Umbilical cord (tissue), 1 donor: ENCODE measurements at regions not wholly inside any gene's neighbourhood (a gene's known extent, or its start where the extent isn't known, plus 50 kb on each side); places are given as distances from the start of the nearest gene placed in this dataset.

Experiments
- DNase-seq: peaks from one replicate; pipeline ENCODE4 v3.0.0-alpha.2; 2015; ENCODE audit warnings: low spot score

- DNase-seq: peak; percentile 81
These were observed 79.4 kb upstream of the ARHGAP20 start for GRCh38 chr11:110791621-110792020.

GRCh38 chr11:110787680-110788079, 75.4 kb upstream of the ARHGAP20 start:
- DNase-seq: no peak

GRCh38 chr11:110786226-110786902, 74.1 kb upstream of the ARHGAP20 start:
- no peak for DNase-seq

DNA sequence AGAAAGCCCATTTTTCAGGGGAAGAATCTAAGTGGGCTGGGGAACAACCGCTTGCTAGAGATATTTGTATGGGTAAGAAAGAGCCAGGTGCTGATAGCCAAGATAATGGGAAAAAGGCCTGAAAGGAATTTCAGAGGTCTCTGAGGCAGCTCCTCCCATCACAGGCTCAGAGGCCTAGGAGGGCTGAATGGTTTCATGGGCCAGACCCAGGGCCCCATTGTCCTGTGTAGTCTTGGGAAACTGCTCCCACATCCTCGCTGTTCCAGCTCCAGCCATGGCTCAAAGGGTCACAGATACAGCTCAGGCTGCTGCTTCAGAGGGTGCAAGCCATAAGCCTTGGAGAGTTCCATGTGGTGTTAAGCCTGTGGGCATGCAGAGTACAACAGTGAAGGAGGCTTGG, 73.2 kb upstream of the ARHGAP20 start:
- no peak for DNase-seq

- no peak for DNase-seq
These were observed 70.4 kb upstream of the ARHGAP20 start for GRCh38 chr11:110782616-110783015.

- DNase-seq: no peak
These were observed 66.9 kb upstream of the ARHGAP20 start for GRCh38 chr11:110779108-110779507.

DNA sequence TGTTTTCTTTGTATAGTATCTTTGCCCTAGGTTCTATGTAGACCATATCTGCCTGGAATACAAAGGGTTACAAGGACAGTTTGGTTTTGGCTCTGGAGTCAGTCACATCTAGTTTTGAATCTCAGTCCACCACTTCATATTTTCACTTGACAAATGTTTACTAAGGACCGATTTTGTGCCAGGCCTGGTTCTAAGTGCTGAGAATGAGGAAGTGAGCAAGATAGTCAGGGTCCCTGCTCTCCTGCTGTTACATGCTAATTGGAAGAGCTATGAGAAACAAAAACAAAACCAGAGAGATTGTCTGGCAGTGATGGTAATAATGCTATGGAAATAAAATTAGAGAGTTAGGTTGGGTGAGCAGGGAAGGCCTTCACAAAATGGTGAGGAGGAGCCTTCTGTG, 66.1 kb upstream of the ARHGAP20 start:
- no peak for DNase-seq

DNA sequence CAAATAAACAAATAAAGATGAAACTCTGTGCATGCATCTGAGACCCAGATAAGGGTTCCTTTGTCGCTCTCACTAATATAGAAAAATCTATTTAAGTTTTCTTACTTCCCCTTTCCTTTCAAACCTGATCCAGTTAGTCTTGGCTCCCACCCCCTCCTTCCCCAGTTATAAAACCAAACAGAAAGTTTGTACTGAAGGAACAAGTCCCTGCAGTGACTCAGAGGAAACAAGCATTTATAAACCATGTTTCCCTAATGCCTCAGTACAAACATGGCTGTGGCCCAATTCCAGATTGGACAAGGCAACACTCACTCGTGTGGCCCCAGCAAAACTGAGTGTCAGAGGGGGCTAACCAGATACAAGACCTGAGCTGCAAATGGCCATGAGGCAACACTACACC, 65.5 kb upstream of the ARHGAP20 start:
- peak; percentile 53 for DNase-seq

DNA sequence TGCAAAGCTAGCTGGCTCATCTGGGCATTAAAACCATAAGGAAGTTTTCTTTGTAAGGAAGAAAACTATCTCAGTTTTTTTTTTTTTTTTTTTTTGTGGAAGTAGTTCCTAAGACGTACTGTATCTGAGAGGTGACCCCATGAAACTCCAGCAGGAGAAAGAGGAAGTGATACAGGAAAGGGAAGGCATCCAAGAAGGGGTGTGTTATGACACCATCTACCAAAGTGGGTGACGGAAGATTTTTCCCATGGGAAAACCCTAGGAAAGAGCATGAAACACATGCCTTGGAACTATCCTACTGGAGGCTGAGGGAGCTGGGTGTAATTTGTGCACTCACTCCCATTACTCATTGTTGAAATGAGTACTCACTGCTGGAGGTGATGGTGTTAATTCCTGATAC, 63.8 kb upstream of the ARHGAP20 start:
- DNase-seq: no peak

GRCh38 chr11:110774138-110775014, 62.1 kb upstream of the ARHGAP20 start:
- no peak for DNase-seq

DNA sequence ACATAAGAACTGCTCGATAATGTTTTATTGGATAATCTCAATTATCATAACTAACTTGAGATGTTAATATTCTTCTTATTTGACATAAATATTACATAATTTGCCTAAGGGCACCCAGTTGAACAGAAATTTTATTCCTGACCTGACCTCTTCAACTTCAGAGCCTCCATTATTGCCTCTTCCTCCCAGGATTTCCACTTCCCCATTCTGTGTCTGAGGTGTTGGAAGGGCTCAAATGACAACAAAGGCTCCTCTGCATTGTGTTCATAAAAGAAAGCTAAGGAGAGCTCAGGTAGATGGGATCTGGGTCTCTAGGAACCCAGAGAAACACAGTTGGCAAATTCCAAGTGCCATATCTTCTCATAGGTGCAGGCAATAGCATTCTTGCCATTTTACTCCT, 61.2 kb upstream of the ARHGAP20 start:
- no peak for DNase-seq

GRCh38 chr11:110772863-110773262, 60.6 kb upstream of the ARHGAP20 start:
- DNase-seq: no peak

- no peak for DNase-seq
These were observed 54.1 kb upstream of the ARHGAP20 start for GRCh38 chr11:110766316-110766715.

DNA sequence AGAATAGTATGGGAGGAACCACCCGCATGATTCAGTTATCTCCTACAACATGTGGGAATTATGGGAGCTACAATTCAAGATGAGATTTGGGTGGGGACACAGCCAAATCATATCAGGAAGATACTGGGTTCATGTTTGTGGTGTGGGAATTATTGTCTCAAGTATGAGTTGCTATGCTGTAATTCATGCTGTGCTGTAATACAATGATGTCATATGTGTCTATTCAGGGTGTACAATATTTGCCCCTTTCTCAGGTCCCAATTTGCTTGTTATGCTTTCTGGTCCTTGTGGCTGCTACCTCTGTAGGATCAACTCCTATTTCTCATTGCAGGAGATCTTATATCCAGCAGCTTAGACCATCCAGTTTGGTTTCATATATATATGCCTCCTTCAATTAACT, 52.2 kb upstream of the ARHGAP20 start:
- DNase-seq: no peak

GRCh38 chr11:110763249-110764011, 51.2 kb upstream of the ARHGAP20 start:
- peak; percentile 70 for DNase-seq

GRCh38 chr11:110762590-110762989, 50.4 kb upstream of the ARHGAP20 start:
- DNase-seq: peak; percentile 24
